ENCODE measurements at regions not wholly inside any gene's neighbourhood (a gene's known extent, or its start where the extent isn't known, plus 50 kb on each side); places are given as distances from the start of the nearest gene placed in this dataset.

DNA sequence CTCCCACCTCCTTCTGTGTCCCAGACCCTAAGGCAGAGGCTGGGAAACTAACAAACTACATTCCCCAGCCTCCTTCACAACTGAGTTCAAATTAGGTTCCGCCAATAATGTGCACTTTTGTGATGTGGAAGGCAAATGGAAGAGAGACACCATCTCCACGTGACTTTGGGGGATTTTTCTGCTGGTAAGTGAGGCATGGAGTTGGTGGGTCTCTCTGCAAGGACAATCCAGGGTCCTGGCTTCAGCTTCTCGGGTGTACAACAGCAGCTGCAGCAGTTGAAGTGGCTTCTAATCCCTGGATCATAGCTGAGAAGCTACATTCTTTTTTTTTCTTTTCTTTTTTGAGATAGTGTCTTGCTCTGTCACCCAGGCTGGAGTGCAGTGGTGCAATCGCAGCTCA lies 58.9 kb upstream of the GATA2 start:
- H3K9ac ChIP-seq = no peak overlapping the region
- no peak overlapping the region for H3K4me3 ChIP-seq
- no peak overlapping the region for H3K27ac ChIP-seq
- H3K36me3 ChIP-seq = no peaks in the 10 kb centered on the region
- peaks cover 0 to 8% (median 0%) of the 10 kb centered on the region in 11 experiments; a peak in 6 of 22 replicates for H4K20me1 ChIP-seq
- H3K4me2 ChIP-seq = peak overlapping the region in 2 of 11 experiments; percentile 9 to 20; a peak in 3 of 22 replicates
- peaks cover 15 to 43% (median 24%) of the 10 kb centered on the region in 10 experiments for H3K4me1 ChIP-seq
- H3K9me3 ChIP-seq (replicated peaks in 1 of 11) = peaks cover 0 to 5% (median 0%) of the 10 kb centered on the region in 11 experiments; a peak in 1 of 22 replicates
- peaks cover 29 to 46% (median 36%) of the 10 kb centered on the region in 11 experiments for H3K27me3 ChIP-seq
- TF ChIP-seq Cebpa-rat (IDR thresholded peaks at IDR 0.05) = no peak

DNA sequence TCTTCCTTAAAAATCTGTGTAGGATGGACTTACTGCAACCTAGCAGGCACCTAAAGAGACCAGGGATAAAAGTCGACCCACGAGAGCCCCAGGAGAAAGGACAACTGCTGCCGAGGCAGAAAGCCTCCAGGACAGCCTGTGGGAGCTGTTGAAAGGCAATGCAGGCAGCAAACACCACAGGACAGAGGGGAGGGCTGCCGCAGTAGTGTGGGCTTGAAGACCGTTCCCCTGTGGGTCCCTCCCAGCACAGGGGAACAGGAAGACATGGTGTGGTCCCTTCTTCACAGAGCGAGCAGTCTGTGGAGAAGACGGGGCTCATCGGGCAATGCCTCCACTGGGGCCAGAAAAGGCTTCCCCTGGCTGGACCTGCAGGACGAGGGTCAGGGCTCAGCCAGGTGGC lies 58.5 kb upstream of the GATA2 start:
- H3K27me3 ChIP-seq = peaks cover 25 to 42% (median 32%) of the 10 kb centered on the region in 11 experiments
- peaks cover 15 to 46% (median 21%) of the 10 kb centered on the region in 10 experiments for H3K4me1 ChIP-seq
- peaks cover 0 to 8% (median 0%) of the 10 kb centered on the region in 11 experiments; a peak in 6 of 22 replicates for H4K20me1 ChIP-seq
- no peak overlapping the region for H3K27ac ChIP-seq
- no peak overlapping the region for H3K9ac ChIP-seq
- no peak for TF ChIP-seq Cebpa-rat (IDR thresholded peaks at IDR 0.05)
- H3K36me3 ChIP-seq = no peaks in the 10 kb centered on the region
- H3K4me3 ChIP-seq = no peak overlapping the region
- H3K4me2 ChIP-seq = peak overlapping the region in 2 of 11 experiments; percentile 9 to 20; a peak in 3 of 22 replicates
- H3K9me3 ChIP-seq (replicated peaks in 1 of 11) = 0 out of 22 replicates have a peak, but pooled peaks cover 0 to 5% (median 0%) of the 10 kb centered on the region in 11 experiments

DNA sequence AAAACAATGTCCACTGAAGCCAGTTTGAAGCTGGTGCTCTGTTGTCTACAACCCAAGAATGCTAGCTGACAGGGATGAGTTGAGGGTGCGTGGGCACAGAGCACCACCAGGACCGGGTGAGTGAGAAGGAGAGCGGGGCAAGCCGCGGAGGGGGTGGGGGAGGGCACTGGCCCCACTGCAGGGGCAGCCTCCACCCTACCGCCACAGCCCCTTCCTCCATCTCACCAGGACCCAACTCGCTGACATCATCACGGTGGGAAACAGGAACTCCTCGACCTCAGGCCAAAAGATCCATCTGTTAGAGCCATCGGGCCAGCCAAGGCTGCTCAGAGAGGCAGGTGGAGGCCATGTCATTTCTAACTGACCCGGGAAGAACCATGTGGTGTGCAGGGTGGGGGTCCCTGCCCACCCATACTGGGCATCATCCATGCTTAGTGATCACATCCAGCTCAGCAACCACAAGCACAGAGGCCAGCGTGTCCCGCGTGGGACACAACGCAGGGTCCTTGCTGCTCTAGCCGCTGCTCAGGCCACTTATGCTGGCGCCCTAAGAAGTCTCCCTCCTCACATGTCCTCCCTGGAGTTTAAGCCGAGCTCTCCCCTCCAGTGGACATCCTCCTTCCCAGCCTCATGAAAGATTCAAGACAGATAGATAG lies 57.6 kb upstream of the GATA2 start:
- TF ChIP-seq Cebpa-rat (IDR thresholded peaks at IDR 0.05) = no peak
- no peak overlapping the region for H3K27ac ChIP-seq
- peaks cover 9 to 46% (median 16%) of the 10 kb centered on the region in 10 experiments; a peak in 18 of 20 replicates for H3K4me1 ChIP-seq
- no peak overlapping the region for H3K4me3 ChIP-seq
- peaks cover 18 to 33% (median 24%) of the 10 kb centered on the region in 11 experiments for H3K27me3 ChIP-seq
- 0 out of 22 replicates have a peak, but pooled peaks cover 0 to 5% (median 0%) of the 10 kb centered on the region in 11 experiments for H3K9me3 ChIP-seq (replicated peaks in 1 of 11)
- no peak overlapping the region for H3K9ac ChIP-seq
- no peaks in the 10 kb centered on the region for H3K36me3 ChIP-seq
- no peak overlapping the region; a peak in 1 of 22 replicates for H3K4me2 ChIP-seq
- peaks cover 0 to 8% (median 0%) of the 10 kb centered on the region in 11 experiments; a peak in 6 of 22 replicates for H4K20me1 ChIP-seq

DNA sequence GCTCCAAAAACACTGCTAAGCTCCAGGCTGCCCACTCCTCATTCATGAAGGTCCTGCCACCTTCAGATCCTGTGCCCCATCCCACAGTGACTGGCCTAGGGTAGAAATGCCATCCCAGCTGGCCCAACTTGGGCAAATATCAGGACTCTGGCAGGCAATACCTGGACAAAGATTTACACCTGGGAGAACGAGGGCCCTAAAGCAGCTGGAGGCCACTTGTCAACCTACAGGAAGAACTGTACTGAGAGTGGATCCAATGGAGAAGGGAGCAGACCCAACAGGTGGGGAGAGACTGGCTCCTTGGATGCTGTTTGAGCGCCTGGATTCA lies 57.1 kb upstream of the GATA2 start:
- Histone ChIP-seq H3K9ac (no peak overlapping the region), H3K27ac (no peak overlapping the region), H3K4me1 (peaks cover 5 to 41% (median 12%) of the 10 kb centered on the region in 10 experiments; a peak in 18 of 20 replicates), H3K27me3 (peaks cover 13 to 28% (median 19%) of the 10 kb centered on the region in 11 experiments), H3K9me3 (replicated peaks in 1 of 11) (0 out of 22 replicates have a peak, but pooled peaks cover 0 to 5% (median 0%) of the 10 kb centered on the region in 11 experiments), H4K20me1 (peaks cover 0 to 8% (median 0%) of the 10 kb centered on the region in 11 experiments; a peak in 6 of 22 replicates), H3K36me3 (no peaks in the 10 kb centered on the region), H3K4me2 (no peak overlapping the region), H3K4me3 (no peak overlapping the region)
- TF ChIP-seq Cebpa-rat (IDR thresholded peaks at IDR 0.05) = no peak

DNA sequence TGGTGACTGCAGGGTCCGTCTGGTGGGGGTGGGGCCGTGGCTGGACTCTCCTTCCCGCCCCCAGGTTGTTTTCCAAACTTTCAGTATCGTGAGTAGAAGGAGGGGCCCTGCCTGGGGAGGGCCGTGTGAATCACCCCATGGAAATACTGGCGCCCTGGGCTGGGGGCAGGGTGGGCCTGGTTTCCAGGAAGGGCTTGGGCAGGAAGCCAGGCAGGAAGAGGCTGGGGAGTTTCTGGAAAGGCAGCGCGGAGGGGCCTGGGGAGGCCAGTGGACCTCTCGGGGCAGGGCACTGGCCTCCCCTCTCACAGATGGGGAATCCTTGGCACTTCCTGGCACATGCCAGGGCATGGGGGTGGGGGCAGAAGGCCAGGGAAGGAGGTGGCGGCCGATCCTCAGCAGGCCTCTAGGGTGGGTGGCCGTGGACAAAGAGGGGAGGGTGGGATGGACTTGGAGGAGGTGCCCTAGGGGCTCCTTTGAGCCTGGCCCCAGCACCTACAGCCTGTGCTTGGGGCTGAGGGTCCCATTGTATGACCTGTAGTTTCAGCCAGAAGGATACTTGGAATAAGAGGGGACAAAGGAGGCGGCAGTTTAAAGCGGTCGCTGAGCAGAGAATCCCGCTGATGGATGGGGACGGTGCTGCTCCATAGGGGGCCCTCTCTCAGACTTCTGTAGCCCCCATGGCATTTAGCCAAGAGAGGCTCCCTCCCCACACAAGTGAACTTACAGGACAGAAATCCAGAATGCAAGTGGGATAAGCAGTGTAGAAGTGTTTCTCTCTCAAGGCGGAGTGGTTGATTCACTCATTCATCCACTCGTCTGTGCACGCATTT lies 56.5 kb upstream of the GATA2 start:
- H3K4me3 ChIP-seq = no peak overlapping the region
- peaks cover 7 to 22% (median 13%) of the 10 kb centered on the region in 11 experiments for H3K27me3 ChIP-seq
- no peak for TF ChIP-seq Cebpa-rat (IDR thresholded peaks at IDR 0.05)
- no peak overlapping the region for H3K9ac ChIP-seq
- H3K4me2 ChIP-seq = peak overlapping the region in 4 of 11 experiments; percentile 1 to 58 (median 36); a peak in 5 of 22 replicates
- H4K20me1 ChIP-seq = peaks cover 0 to 2% (median 0%) of the 10 kb centered on the region in 11 experiments; a peak in 5 of 22 replicates
- peaks cover 0 to 40% (median 7%) of the 10 kb centered on the region in 10 experiments; a peak in 14 of 20 replicates for H3K4me1 ChIP-seq
- peak overlapping the region in 1 of 11 experiments; percentile 26; a peak in 1 of 22 replicates for H3K27ac ChIP-seq
- no peaks in the 10 kb centered on the region for H3K36me3 ChIP-seq
- 0 out of 22 replicates have a peak, but pooled peaks cover 0 to 5% (median 0%) of the 10 kb centered on the region in 11 experiments for H3K9me3 ChIP-seq (replicated peaks in 1 of 11)

DNA sequence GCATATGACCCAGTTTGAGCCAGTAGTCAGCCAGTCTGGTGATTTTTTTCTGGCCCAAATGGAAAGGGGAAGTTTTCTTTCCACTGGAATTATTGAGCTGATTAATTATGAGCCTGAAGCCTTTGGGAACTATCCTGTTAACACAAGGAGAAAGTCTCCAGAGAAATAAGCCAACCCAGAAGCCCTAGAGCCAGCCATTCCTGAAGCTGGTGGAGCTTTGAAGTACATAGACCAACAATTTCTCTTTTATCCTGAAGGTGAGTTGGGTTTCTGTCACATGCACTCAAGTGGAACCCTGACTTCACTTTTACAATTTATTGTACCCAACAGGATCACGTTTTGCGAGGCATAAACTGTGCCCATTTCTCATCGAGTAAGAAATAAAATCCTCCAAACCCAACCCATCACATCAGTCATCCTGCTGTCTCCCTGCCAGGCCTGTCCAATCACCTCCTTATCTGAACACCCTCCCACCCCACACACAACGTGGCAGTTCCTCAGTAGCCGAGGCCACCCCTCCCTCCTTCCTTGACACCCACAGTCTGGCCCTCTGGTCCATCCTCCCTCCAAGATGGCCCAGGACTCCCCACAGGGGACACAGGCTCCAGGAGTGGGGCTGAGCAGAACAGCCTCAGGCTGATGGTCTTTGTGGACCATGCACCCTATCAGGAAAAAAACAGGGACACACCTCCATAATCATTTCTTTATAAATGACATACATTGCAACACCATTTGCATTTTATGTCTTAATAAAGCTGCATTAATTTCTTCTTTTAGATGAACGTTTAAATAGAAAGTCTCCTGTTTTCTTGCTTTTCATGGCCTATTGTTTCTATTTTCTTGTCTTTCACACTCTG lies 55.7 kb upstream of the GATA2 start:
- Histone ChIP-seq H3K27me3 (peaks cover 0 to 14% (median 4%) of the 10 kb centered on the region in 11 experiments; a peak in 19 of 22 replicates), H3K9me3 (replicated peaks in 1 of 11) (peaks cover 3 to 8% (median 3%) of the 10 kb centered on the region in 11 experiments), H3K4me3 (no peak overlapping the region), H3K9ac (no peak overlapping the region), H3K27ac (peak overlapping the region in 1 of 11 experiments; percentile 26; a peak in 1 of 22 replicates), H3K4me2 (peak overlapping the region in 4 of 11 experiments; percentile 1 to 58 (median 34); a peak in 6 of 22 replicates), H3K36me3 (no peaks in the 10 kb centered on the region), H3K4me1 (peaks cover 0 to 36% (median 6%) of the 10 kb centered on the region in 10 experiments; a peak in 13 of 20 replicates), H4K20me1 (no peaks in the 10 kb centered on the region; a peak in 1 of 22 replicates)
- TF ChIP-seq Cebpa-rat (IDR thresholded peaks at IDR 0.05) = no peak

DNA sequence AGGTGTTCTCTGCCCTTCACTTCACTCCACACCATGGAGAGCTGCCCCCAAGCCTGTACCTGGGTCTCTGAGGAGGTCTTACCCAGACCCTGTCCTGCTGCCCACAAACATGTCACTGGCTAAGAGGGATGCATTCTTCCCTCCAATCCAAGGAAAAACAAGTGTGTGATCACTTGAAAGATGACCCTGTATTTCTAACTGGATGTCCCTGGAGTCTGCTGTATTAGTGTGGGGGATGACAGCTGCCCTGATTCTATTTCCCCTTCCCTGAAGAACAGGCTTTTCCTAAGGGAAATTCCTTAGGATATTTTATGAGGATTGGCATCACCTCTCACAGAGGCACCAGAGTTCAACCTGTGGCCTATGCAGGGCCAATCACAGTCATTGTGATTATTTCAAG lies 55.0 kb upstream of the GATA2 start:
- no peak for TF ChIP-seq Cebpa-rat (IDR thresholded peaks at IDR 0.05)
- no peak overlapping the region for H3K27ac ChIP-seq
- no peaks in the 10 kb centered on the region for H3K36me3 ChIP-seq
- no peak overlapping the region for H3K9ac ChIP-seq
- H3K4me3 ChIP-seq = no peak overlapping the region
- H3K4me2 ChIP-seq = peak overlapping the region in 2 of 11 experiments; percentile 7 to 38; a peak in 3 of 22 replicates
- H4K20me1 ChIP-seq = no peaks in the 10 kb centered on the region; a peak in 1 of 22 replicates
- H3K4me1 ChIP-seq = peaks cover 0 to 35% (median 6%) of the 10 kb centered on the region in 10 experiments; a peak in 13 of 20 replicates
- H3K27me3 ChIP-seq = peaks cover 0 to 7% (median 0%) of the 10 kb centered on the region in 11 experiments; a peak in 3 of 22 replicates
- peaks cover 8 to 10% (median 9%) of the 10 kb centered on the region in 11 experiments for H3K9me3 ChIP-seq (replicated peaks in 1 of 11)
